IMR-90 (cell line): ENCODE measurements at regions not wholly inside any gene's neighbourhood (a gene's known extent, or its start where the extent isn't known, plus 50 kb on each side); places are given as distances from the start of the nearest gene placed in this dataset.

Source experiments
- ATAC-seq: fragments of 200-7000 bp; cut with Tn5 transposase; 2 replicates; pipeline ENCODE4 v1.9.1; 2020; ENCODE audit warnings: low read depth, mild to moderate bottlenecking, moderate library complexity
- BruUV-seq: library from RNA; stranded (reverse); fragments of 400-500 nt; replicated peaks from 2 replicates; lab custom pipeline; 2021; lab: Mats Ljungman, UMichigan
- CTCF ChIA-PET: fragments of 300-600 bp; formaldehyde crosslinking; extraction: SDS; loops from one replicate; lab custom pipeline; 2021; ENCODE audit warnings: antibody characterized with exemption; lab: Yijun Ruan, JAX
- POLR2A ChIA-PET: fragments of 300-600 bp; sonication (Branson Sonifier 250); formaldehyde crosslinking; loops from one replicate; lab custom pipeline; 2022; ENCODE audit warnings: antibody characterized with exemption; ENCODE audit not compliant: unreplicated experiment; lab: Charles Lee
- DNase-seq: peaks from one replicate; pipeline ENCODE4 v3.0.0; 2013
- H2AFZ ChIP-seq: replicated peaks from 2 replicates; pipeline ENCODE3; 2013; ENCODE audit warnings: low read length, mild to moderate bottlenecking; ENCODE audit not compliant: poor library complexity
- H2AK5ac ChIP-seq: 2 replicates; pipeline ENCODE4 v1.6.1; 2013; ENCODE audit warnings: low read depth, low read length, inconsistent platforms
- H2AK9ac ChIP-seq: replicated peaks from 2 replicates; pipeline ENCODE3; 2013; ENCODE audit warnings: mild to moderate bottlenecking, low read depth, low read length, moderate library complexity; ENCODE audit not compliant: poor library complexity
- H2BK120ac ChIP-seq: 2 replicates; pipeline ENCODE4 v1.6.1; 2013; ENCODE audit warnings: low read depth, low read length, inconsistent platforms
- H2BK15ac ChIP-seq: 3 replicates; pipeline ENCODE4 v1.6.1; 2013; ENCODE audit warnings: low read depth, low read length, inconsistent platforms
- H2BK20ac ChIP-seq: 2 replicates; pipeline ENCODE4 v1.6.1; 2013; ENCODE audit warnings: low read depth, mild to moderate bottlenecking, inconsistent platforms, low read length, moderate library complexity
- H2BK5ac ChIP-seq: 2 replicates; pipeline ENCODE4 v1.6.1; 2013; ENCODE audit warnings: mild to moderate bottlenecking, low read depth, low read length, inconsistent platforms; ENCODE audit not compliant: poor library complexity, severe bottlenecking
- H3K14ac ChIP-seq: replicated peaks from 2 replicates; pipeline ENCODE4 v1.6.1; 2013; ENCODE audit warnings: low read depth, low read length, inconsistent platforms
- H3K18ac ChIP-seq: 2 replicates; pipeline ENCODE4 v1.6.1; 2013; ENCODE audit warnings: low read depth, low read length, control low read depth
- H3K23ac ChIP-seq: 2 replicates; pipeline ENCODE4 v1.6.1; 2013; ENCODE audit warnings: low read depth, low read length, inconsistent platforms
- H3K27ac ChIP-seq: 2 replicates; pipeline ENCODE4 v1.5.1; 2013; ENCODE audit warnings: mild to moderate bottlenecking, control low read depth, low read length; ENCODE audit not compliant: insufficient read depth
- H3K27me3 ChIP-seq: 2 replicates; pipeline ENCODE4 v1.6.1; 2013; ENCODE audit warnings: low read length; ENCODE audit not compliant: control insufficient read depth, insufficient read depth
- H3K36me3 ChIP-seq: 2 replicates; pipeline ENCODE4 v1.6.1; 2013; ENCODE audit warnings: low read length, mixed read lengths; ENCODE audit not compliant: control insufficient read depth, insufficient read depth
- H3K4ac ChIP-seq: 2 replicates; pipeline ENCODE4 v1.6.1; 2013; ENCODE audit warnings: low read depth, low read length, inconsistent platforms
- H3K4me1 ChIP-seq: 2 replicates; pipeline ENCODE4 v1.6.1; 2013; ENCODE audit warnings: low read length, mixed read lengths; ENCODE audit not compliant: control insufficient read depth, insufficient read depth
- H3K4me2 ChIP-seq: 2 replicates; pipeline ENCODE4 v1.6.1; 2013; ENCODE audit warnings: low read depth, mild to moderate bottlenecking, control low read depth, low read length, moderate library complexity
- H3K4me3 ChIP-seq: 2 replicates; pipeline ENCODE4 v1.5.1; 2013; ENCODE audit warnings: low read depth, mild to moderate bottlenecking, control low read depth, low read length, moderate library complexity; ENCODE audit not compliant: insufficient read depth
- H3K56ac ChIP-seq: 2 replicates; pipeline ENCODE4 v1.6.1; 2013; ENCODE audit warnings: low read length, inconsistent platforms; ENCODE audit not compliant: insufficient read depth; ENCODE audit errors: extremely low read depth
- H3K79me1 ChIP-seq, 2 experiments: 2 replicates each; pipeline ENCODE4 v1.6.1; 2013; ENCODE audit warnings: low read length in 2 of 2, inconsistent platforms in 1 of 2, low read depth in 1 of 2
- H3K9ac ChIP-seq: 2 replicates; pipeline ENCODE4 v1.6.1; 2013; ENCODE audit warnings: low read depth, low read length, control low read depth
- H3K9me1 ChIP-seq: 2 replicates; pipeline ENCODE4 v1.6.1; 2013; ENCODE audit warnings: low read length, inconsistent platforms; ENCODE audit not compliant: insufficient read depth
- H3K9me3 ChIP-seq: 2 replicates; pipeline ENCODE4 v1.6.1; 2013; ENCODE audit warnings: low read length; ENCODE audit not compliant: control insufficient read depth, insufficient read depth
- H4K20me1 ChIP-seq: 2 replicates; pipeline ENCODE4 v1.6.1; 2013; ENCODE audit warnings: low read length, inconsistent platforms; ENCODE audit not compliant: insufficient read depth
- H4K5ac ChIP-seq: 2 replicates; pipeline ENCODE4 v1.6.1; 2013; ENCODE audit warnings: mild to moderate bottlenecking, low read depth, low read length, control low read depth
- H4K8ac ChIP-seq, 2 experiments: 2 replicates each; pipeline ENCODE4 v1.6.1; 2013; ENCODE audit warnings: low read depth in 2 of 2, low read length in 2 of 2, control low read depth in 1 of 2, inconsistent platforms in 1 of 2
- H4K91ac ChIP-seq: 2 replicates; pipeline ENCODE4 v1.6.1; 2013; ENCODE audit warnings: low read depth, low read length, inconsistent platforms; ENCODE audit not compliant: insufficient read depth
- BHLHE40 ChIP-seq: fragments of 150-350 bp; IDR thresholded peaks from 2 replicates; pipeline ENCODE4 v1.6.1; 2016; ENCODE audit warnings: mild to moderate bottlenecking, low read depth, low read length
- CEBPB ChIP-seq: IDR thresholded peaks from 2 replicates; pipeline ENCODE4 v1.6.1; 2012; ENCODE audit warnings: low read depth, low read length, improper control_type of control experiment
- CHD1 ChIP-seq: IDR thresholded peaks from 2 replicates; pipeline ENCODE4 v1.6.1; 2012; ENCODE audit warnings: low read depth, low read length, improper control_type of control experiment
- FOS ChIP-seq: fragments of 150-350 bp; IDR thresholded peaks from 2 replicates; pipeline ENCODE4 v1.6.1; 2016; ENCODE audit warnings: low read depth, low read length
- MAFK ChIP-seq: IDR thresholded peaks from 2 replicates; pipeline ENCODE4 v1.6.1; 2012; ENCODE audit warnings: low read depth, low read length, improper control_type of control experiment
- MXI1 ChIP-seq: IDR thresholded peaks from 2 replicates; pipeline ENCODE4 v1.6.1; 2012; ENCODE audit warnings: low read depth, mild to moderate bottlenecking, low read length, moderate library complexity, borderline replicate concordance
- RAD21 ChIP-seq: IDR thresholded peaks from 2 replicates; pipeline ENCODE4 v1.6.1; 2012; ENCODE audit warnings: low read length, improper control_type of control experiment
- SMC3 ChIP-seq: fragments of 150-350 bp; IDR thresholded peaks from 2 replicates; pipeline ENCODE4 v1.6.1; 2016; ENCODE audit warnings: low read depth, mild to moderate bottlenecking, antibody characterized with exemption, low read length, moderate library complexity
- WGBS, 2 experiments: methylation state at CpG; one replicate each; pipeline versions ENCODE4 v1.1.5 to v1.1.7; 2013; ENCODE audit warnings: missing lambda C conversion rate in 2 of 2; ENCODE audit not compliant: insufficient read length in 1 of 2; ENCODE audit errors: extremely low coverage in 2 of 2; 5-methylcytosine and 5-hydroxymethylcytosine counted together
- dilution Hi-C: fragments of 300-500 bp; cut with HindIII; formaldehyde crosslinking; loops from one replicate; pipeline ENCODE4 v1.14.3; 2018; ENCODE audit warnings: low sequenced_read_pairs; ENCODE audit not compliant: unreplicated experiment
- in situ Hi-C: fragments of 300-500 bp; cut with MboI; formaldehyde crosslinking; loops from 3 replicates; pipeline ENCODE4 v1.14.3; 2019; ENCODE audit warnings: low sequenced_read_pairs, inconsistent platforms, mixed read lengths
- intact Hi-C: fragments of 100-400 bp; cut with micrococcal nuclease; formaldehyde crosslinking; loops from 2 replicates; pipeline ENCODE4 v1.10.0; 2022

DNA sequence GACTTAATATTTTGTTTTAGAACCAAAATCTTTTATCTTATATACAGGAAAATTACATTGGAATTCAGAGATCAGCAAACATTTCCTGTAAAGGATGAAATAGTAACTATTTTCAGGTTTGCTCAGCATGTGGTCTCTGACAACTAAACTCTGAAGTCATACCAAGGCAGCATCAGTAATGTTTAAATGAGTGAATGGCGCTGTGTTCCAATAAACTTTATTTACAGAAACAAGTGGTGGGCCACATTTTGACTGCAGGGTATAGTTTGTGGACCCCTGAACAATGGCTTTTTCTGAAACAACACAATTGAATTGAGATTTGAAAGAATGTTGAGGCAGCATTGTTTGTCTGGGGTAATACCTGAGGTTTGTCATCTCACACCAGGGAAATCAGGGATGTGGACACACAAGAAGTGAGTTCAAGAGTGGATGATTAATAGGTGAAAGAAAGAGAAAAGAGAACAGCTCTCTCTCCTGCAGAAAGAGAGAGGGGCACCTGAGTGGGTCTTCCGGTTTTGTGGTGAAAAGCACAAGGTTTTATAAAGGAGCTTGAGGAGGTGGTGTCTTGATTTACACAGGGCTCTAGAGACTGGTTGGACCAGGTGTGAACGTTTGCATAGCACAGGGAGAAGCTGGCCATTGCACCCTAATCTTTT lies 113.5 kb upstream of the VPREB1 start:
- Histone ChIP-seq H4K5ac (no peak overlapping the region), H4K20me1 (no peaks in the 10 kb centered on the region), H3K9ac (no peak overlapping the region), H3K36me3 (no peaks in the 10 kb centered on the region), H3K56ac (no peak overlapping the region), H4K8ac (no peak overlapping the region), H2AK9ac (no peak overlapping the region), H2AFZ (no peak overlapping the region), H2AK5ac (no peak overlapping the region), H2BK20ac (no peak overlapping the region), H2BK15ac (no peak overlapping the region), H3K9me3 (no peaks in the 10 kb centered on the region), H3K79me1 (no peaks in the 10 kb centered on the region), H3K27ac (no peak overlapping the region), H3K4me1 (no peaks in the 10 kb centered on the region), H3K9me1 (no peaks in the 10 kb centered on the region), H3K4ac (no peak overlapping the region), H3K23ac (no peak overlapping the region), H3K14ac (no peak overlapping the region), H3K4me2 (no peak overlapping the region), H3K4me3 (no peak overlapping the region), H2BK120ac (no peak overlapping the region), H2BK5ac (no peak overlapping the region), H3K27me3 (peaks cover 19% of the 10 kb centered on the region), H4K91ac (no peak overlapping the region), H3K18ac (no peak overlapping the region)
- CTCF ChIA-PET, result no interaction called here
- TF ChIP-seq SMC3 (no peak), MAFK (no peak), BHLHE40 (no peak), CEBPB (no peak), MXI1 (no peak), FOS (no peak), CHD1 (no peak), RAD21 (no peak)
- BruUV-seq, result no TSS peak
- in situ Hi-C loops, result no loop called here
- dilution Hi-C loops, result no loop called here
- intact Hi-C loops, result no loop called here
- WGBS, 2 experiments, result no CpG with 5 or more reads among the region's 3 CpGs
- no peak for ATAC-seq
- POLR2A ChIA-PET, result no interaction called here
- DNase-seq, result no peak
